22Rv1 (cell line): ENCODE measurements at regions not wholly inside any gene's neighbourhood (a gene's known extent, or its start where the extent isn't known, plus 50 kb on each side); places are given as distances from the start of the nearest gene placed in this dataset.

Experiments
- ZFX ChIP-seq: fragments of 450-650 bp; IDR thresholded peaks from 2 replicates; pipeline ENCODE4 v1.6.1; 2017; ENCODE audit warnings: antibody characterized with exemption, borderline replicate concordance
- TF ChIP-seq, protein P1 (sequence below): fragments of 450-650 bp; IDR thresholded peaks from 2 replicates; pipeline ENCODE4 v1.5.1; 2017; ENCODE audit warnings: mild to moderate bottlenecking

DNA sequence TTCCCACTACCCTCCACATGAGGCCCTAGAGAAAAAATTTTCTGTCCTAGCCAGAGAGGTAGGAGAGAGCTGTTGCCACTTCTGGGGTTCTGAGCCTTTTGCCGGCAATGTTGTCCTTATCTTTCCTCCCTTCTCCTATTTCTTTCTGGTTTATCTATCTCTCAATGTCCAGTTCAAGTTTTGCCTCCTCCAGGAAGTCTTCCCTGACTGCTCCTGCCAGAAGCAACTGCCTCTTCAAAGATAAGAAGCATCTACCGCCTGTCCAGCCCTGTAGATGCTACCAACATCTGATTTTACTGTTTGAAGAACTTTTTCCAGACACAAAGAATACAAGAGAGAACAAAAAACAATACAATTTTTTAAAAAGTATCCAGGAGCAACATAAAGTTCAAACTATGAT is 220.8 kb upstream of the KLHL29 start:
- TF ChIP-seq, protein P1, sequence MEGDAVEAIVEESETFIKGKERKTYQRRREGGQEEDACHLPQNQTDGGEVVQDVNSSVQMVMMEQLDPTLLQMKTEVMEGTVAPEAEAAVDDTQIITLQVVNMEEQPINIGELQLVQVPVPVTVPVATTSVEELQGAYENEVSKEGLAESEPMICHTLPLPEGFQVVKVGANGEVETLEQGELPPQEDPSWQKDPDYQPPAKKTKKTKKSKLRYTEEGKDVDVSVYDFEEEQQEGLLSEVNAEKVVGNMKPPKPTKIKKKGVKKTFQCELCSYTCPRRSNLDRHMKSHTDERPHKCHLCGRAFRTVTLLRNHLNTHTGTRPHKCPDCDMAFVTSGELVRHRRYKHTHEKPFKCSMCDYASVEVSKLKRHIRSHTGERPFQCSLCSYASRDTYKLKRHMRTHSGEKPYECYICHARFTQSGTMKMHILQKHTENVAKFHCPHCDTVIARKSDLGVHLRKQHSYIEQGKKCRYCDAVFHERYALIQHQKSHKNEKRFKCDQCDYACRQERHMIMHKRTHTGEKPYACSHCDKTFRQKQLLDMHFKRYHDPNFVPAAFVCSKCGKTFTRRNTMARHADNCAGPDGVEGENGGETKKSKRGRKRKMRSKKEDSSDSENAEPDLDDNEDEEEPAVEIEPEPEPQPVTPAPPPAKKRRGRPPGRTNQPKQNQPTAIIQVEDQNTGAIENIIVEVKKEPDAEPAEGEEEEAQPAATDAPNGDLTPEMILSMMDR, result no peak
- TF ChIP-seq ZFX, result no peak
